OCI-LY7 (cell line): ENCODE measurements at regions not wholly inside any gene's neighbourhood (a gene's known extent, or its start where the extent isn't known, plus 50 kb on each side); places are given as distances from the start of the nearest gene placed in this dataset.

Source experiments
- EZH2phosphoT487 ChIP-seq: fragments of 200-600 bp; sonication (generic); IDR thresholded peaks from 2 replicates; pipeline ENCODE4 v1.6.1; 2018; ENCODE audit warnings: low read depth, borderline replicate concordance, mild to moderate bottlenecking, mixed run types, antibody characterized with exemption, low read length, moderate library complexity, mixed read lengths
- TF ChIP-seq, protein P1 (sequence below): fragments of 200-600 bp; sonication (generic); conservative IDR thresholded peaks from 2 replicates; pipeline ENCODE4 v1.5.1; 2014; ENCODE audit warnings: mild to moderate bottlenecking, antibody characterized with exemption, low read length, moderate library complexity, mixed read lengths

DNA sequence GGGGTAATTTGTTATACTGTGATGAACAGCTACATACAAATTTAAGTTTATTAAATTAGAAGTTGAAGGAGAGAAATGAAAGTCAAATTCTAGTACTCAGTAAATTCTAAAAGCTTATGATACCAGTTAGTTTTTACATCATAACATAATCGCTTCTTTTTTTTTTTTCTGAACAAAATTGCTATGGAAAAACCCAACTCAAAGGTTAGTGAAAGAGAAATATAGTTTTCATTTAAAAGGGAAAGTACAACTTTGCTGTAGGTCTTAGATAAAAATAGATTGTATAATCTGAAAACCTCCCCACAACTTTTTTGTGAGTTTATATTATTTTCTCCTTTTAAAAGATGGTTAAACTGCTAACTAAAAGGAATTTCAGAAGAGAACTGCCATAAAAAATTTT is 53.7 kb upstream of the LRRK2 start:
- TF ChIP-seq, protein P1, sequence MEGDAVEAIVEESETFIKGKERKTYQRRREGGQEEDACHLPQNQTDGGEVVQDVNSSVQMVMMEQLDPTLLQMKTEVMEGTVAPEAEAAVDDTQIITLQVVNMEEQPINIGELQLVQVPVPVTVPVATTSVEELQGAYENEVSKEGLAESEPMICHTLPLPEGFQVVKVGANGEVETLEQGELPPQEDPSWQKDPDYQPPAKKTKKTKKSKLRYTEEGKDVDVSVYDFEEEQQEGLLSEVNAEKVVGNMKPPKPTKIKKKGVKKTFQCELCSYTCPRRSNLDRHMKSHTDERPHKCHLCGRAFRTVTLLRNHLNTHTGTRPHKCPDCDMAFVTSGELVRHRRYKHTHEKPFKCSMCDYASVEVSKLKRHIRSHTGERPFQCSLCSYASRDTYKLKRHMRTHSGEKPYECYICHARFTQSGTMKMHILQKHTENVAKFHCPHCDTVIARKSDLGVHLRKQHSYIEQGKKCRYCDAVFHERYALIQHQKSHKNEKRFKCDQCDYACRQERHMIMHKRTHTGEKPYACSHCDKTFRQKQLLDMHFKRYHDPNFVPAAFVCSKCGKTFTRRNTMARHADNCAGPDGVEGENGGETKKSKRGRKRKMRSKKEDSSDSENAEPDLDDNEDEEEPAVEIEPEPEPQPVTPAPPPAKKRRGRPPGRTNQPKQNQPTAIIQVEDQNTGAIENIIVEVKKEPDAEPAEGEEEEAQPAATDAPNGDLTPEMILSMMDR = no peak
- TF ChIP-seq EZH2phosphoT487 = no peak
